HL-60/S4 (cell line): ENCODE measurements at regions not wholly inside any gene's neighbourhood (a gene's known extent, or its start where the extent isn't known, plus 50 kb on each side); places are given as distances from the start of the nearest gene placed in this dataset.

Experiments used
- in situ Hi-C: fragments of 300-500 bp; cut with MboI; formaldehyde crosslinking; loops from 2 replicates; pipeline ENCODE4 v1.14.3; 2022; ENCODE audit warnings: low sequenced_read_pairs

GRCh38 chr1:221806236-221806635 lies 64.3 kb upstream of the DUSP10 start:
- in situ Hi-C loops, result no loop called here

DNA sequence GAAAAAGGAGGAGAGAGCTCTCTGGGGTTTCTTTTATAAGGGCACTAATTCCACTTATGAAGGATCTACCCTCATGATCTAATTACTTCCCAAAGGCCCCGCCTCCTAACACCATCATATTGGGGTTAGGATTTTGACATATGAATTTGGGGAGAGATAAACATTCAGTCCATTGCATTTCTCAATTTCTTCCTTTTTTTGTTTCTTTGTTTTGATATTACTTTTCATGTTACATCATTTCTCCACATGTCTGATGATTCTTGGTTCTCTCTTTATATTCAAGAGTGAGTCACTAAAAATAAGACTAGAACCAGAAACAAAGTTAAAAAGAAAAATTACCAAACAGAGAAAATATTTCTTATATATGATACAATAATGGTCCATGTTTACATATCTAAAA lies 63.2 kb upstream of the DUSP10 start:
- in situ Hi-C loops, result no loop called here

GRCh38 chr1:221804303-221804702 lies 62.4 kb upstream of the DUSP10 start:
- in situ Hi-C loops, result no loop called here

DNA sequence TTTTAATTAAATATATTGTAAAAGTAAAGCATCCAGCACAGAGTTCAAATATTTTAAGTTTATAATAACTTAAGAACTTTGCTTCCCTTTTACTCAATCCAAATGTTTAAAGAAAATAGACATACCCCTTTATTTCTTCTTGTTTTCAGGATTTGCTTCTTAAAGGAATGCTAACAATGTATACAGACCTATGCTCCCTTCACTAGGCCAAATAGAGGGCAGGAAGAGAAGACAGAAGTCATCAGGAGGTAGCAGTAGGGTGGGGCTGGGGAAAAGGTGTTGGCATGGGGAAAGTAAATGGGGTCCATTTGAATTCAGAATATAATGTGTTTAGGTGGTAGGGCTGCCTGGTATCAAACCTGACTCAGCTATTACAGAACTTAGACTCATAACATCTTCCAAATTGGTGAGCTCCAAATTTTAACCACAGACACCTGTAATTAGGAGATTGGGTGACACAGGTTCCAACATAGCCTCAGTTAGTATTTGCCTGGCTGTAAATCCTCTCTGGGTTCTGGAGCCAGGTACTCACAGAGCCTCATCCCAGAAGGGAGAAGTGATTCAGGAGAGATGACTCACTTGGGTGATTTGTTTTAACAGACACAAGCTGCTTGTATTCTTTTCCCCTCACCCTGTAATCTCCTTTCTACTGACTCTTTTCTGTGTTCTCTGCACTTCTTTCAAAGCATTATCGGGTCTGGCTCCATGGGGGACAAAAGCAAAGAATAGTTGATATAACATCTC lies 60.1 kb upstream of the DUSP10 start:
- in situ Hi-C loops, result no loop called here

DNA sequence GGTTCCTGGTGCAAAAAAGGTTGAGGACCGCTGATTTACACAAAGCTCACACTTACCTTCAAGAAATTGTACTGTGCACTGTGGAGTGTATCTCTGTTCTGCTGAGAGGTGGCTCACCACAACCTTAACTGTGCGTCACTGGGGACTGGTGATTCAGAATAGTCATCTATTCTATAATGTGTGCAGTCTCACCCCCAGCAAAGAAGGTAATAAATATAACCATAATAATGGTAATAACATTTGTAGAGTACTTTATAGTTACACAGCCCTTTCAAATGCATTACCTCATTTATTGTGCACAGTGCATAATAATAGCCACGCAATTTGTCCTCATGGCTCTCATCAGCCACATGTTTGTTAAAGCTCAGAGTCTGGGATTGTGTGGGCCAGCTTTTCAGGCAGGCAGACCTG lies 59.4 kb upstream of the DUSP10 start:
- in situ Hi-C loops, result no loop called here

- in situ Hi-C loops, result no loop called here
These were observed 58.9 kb upstream of the DUSP10 start for GRCh38 chr1:221800831-221801230.

- in situ Hi-C loops, result no loop called here
These were observed 55.6 kb upstream of the DUSP10 start for GRCh38 chr1:221797506-221797905.

- in situ Hi-C loops, result no loop called here
These were observed 54.8 kb upstream of the DUSP10 start for GRCh38 chr1:221796700-221797099.

DNA sequence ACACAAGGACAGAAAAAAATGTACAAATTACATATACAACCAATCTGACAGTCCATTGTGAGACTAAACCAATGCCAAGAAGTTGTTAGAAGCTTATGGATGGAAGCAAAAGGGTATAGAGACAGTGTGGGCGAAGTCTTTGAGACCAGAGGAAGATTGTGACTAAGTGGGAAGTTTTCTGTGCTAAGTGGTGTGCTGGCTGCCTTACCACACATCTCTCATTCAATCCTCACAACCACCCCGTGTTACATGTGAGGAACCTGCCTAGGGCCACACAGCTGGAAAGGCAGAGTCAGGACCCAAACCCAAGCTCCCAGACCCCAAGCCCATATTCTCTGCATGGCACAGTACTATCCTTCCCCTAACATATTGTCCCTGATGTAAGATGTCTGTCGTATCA lies 53.5 kb upstream of the DUSP10 start:
- in situ Hi-C loops, result no loop called here

DNA sequence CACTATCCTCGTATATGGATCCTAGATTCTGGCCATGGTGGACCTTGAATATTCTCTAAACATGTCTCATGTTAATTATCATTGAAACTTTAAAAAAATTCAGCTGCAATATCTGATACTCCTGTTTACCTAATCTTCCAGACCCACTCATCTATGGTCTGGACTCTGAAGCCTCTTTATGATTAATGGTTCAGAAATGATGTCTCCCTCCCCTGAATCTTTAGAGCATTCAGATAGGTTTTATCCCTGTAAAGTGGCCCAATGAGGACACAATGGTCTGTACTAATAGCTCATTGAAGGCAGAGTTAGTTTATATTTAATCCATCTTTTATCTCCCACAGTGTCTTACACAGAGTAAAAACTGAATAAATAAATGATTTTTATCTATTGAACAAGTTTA lies 53.0 kb upstream of the DUSP10 start:
- in situ Hi-C loops, result no loop called here

DNA sequence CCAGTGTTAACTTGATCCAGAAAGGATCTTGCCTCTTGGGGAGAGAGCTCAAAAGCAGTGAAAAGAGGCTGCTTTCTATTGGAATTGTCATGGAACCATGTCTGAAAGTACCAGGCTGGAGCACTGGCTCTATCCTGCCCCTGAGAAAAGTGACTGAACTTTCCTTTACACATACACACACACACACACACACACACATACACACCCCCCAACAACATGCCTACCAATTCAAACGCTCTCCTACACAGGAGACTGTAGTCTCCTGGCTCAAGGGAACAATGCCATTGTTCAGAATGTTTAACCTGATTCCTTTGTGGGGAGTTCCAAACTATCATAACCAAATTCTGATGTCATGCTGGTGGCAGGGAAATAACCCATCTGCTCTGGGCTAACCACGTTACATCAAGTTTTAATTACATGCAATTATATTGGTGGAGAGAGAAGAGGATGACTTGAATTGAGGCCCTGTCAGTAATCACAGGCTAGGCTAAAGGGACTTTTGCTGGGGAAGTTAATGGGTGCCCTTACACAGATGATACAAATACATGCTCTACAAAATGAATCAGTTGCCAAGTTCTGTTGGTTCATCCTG lies 52.3 kb upstream of the DUSP10 start:
- in situ Hi-C loops, result no loop called here

DNA sequence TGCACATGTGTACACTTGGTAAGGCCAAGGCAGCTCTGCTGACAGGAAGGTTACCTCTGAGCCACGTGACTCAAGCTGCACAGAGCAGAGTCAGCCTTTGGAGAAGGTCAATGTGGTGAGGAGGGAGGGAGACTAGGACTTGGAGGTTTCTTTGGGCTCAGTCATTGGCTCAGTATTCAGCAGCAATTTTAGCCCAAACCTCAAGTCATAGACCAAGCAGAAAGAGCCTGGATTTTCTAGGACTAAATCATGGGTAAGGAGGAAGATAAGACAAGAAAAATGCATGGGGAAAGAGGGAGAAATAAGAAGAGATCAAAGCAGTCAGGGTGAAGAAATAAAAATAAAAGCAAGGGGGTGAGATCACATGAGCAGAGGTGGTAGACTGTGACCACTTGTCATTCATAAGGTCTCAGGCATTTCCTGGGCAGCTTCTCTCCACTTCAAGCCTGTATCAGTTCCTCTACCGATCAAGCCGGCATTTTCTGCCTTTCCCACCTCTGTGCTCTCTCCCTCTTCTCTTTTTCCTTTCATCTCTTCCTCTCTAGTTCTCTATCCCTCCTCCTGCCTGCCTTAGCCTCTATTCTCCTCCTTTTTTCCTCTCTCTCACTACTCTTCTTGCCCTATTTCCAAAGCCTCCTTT lies 51.7 kb upstream of the DUSP10 start:
- in situ Hi-C loops, result no loop called here

DNA sequence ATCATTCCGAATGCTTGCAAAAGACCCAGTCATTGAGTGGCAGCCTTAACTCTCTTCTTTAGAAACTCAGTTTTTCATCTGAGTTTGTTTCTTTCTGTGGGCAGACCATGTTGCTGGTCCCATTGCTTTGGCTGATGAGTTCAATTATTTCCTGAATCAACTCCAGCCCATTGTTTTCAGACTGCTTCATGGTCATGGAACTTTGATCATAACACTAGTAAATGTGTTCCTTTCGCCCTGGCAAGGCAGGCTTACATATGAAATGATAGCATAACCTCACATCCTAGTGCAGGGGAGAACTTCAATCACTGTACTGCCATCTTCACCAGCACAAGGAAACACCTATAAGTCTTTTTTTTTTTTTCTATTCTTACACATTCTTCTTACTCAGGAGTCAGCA lies 50.0 kb upstream of the DUSP10 start:
- in situ Hi-C loops, result no loop called here
